ENCODE measurements at regions not wholly inside any gene's neighbourhood (a gene's known extent, or its start where the extent isn't known, plus 50 kb on each side); places are given as distances from the start of the nearest gene placed in this dataset.

GRCh38 chr13:79727086-79727485 is 246.1 kb downstream of the NDFIP2 start:
- intact Hi-C loops (cut with DNase I) = no loop called here
- DNase-seq = no peak
- Histone ChIP-seq H3K9me3 (peaks cover 0 to 17% (median 0%) of the 10 kb centered on the region in 12 donors), H3K27ac (no peak overlapping the region), H3K27me3 (no peaks in the 10 kb centered on the region), H3K4me3 (no peak overlapping the region), H3K4me1 (peaks cover 4 to 33% (median 17%) of the 10 kb centered on the region in 12 donors), H3K36me3 (no peaks in the 10 kb centered on the region)
- ATAC-seq = no peak
- TF ChIP-seq, protein P1, sequence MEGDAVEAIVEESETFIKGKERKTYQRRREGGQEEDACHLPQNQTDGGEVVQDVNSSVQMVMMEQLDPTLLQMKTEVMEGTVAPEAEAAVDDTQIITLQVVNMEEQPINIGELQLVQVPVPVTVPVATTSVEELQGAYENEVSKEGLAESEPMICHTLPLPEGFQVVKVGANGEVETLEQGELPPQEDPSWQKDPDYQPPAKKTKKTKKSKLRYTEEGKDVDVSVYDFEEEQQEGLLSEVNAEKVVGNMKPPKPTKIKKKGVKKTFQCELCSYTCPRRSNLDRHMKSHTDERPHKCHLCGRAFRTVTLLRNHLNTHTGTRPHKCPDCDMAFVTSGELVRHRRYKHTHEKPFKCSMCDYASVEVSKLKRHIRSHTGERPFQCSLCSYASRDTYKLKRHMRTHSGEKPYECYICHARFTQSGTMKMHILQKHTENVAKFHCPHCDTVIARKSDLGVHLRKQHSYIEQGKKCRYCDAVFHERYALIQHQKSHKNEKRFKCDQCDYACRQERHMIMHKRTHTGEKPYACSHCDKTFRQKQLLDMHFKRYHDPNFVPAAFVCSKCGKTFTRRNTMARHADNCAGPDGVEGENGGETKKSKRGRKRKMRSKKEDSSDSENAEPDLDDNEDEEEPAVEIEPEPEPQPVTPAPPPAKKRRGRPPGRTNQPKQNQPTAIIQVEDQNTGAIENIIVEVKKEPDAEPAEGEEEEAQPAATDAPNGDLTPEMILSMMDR (IDR thresholded peaks at IDR 0.05) = no peak
- TF ChIP-seq POLR2A (IDR thresholded peaks at IDR 0.05) = no peak

DNA sequence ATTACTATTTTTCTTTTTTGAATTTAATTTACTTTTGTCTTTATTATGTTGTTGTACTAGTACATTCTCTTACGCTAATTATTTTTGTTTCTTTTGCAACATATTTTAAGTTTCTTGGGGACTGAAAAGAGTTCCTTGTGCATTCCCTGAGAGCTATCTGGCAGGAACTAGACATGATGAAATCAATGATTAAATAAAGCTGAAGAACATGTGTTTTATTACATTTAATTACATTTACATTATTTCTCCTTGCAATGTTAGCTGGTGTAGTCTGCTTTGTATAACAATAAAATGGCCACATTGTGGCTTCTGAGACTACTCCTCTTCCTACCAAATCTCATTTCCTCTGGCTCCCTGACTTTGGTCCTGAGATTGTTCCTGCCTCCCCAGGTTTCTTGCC is 244.9 kb downstream of the NDFIP2 start:
- TF ChIP-seq, protein P1 (IDR thresholded peaks at IDR 0.05) = no peak
- TF ChIP-seq POLR2A (IDR thresholded peaks at IDR 0.05) = no peak
- DNase-seq (no peak), ATAC-seq (no peak)
- H3K4me3 ChIP-seq = no peak overlapping the region
- H3K27me3 ChIP-seq = no peaks in the 10 kb centered on the region
- H3K9me3 ChIP-seq = peaks cover 0 to 15% (median 0%) of the 10 kb centered on the region in 12 donors
- no peaks in the 10 kb centered on the region for H3K36me3 ChIP-seq
- H3K27ac ChIP-seq = peak overlapping the region in 1 of 12 donors; percentile 63
- intact Hi-C loops (cut with DNase I) = no loop called here
- H3K4me1 ChIP-seq = peaks cover 4 to 33% (median 17%) of the 10 kb centered on the region in 12 donors
- WGBS, 4 donors = 79 to 87% (median 84%) methylated on average over 1 of the region's 1 CpG

DNA sequence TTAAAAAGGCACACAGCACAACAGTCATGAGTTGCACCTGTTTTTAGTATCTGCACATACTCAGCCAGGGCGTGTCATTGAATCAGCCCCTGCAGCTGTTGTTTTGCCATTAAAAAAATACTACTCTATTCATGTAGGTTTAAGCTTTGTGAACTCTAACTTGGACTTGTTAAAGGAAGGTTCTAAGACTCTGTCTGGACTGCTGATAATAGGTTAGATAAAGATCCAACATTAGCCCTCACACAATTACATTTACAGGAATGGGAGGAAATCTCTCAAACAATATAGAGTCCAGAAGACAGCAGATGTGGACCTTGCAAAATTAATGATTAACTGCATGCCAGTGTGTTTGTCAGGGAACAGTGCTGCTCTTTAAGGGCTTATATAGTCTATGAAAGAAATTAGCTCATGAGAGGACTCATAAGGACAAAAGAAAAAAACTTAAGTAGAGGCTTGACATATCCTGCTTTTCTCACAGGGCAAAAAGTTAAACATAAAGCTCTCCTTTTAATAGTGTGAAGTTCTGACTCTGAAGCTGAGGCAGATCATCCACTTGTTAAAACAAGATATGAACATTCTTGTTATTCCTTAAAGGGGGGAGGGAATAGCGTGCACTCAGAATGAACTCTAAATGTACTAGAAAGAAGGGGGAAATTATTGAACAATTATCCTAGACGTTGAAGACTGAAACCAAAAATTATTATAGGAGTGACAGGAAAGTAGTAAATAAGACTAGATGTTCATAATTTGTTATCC is 243.6 kb downstream of the NDFIP2 start:
- WGBS, 4 donors = 26 to 50% (median 31%) methylated on average over 3 of the region's 3 CpGs
- intact Hi-C loops (cut with DNase I) = no loop called here
- Histone ChIP-seq H3K4me1 (peaks cover 4 to 33% (median 17%) of the 10 kb centered on the region in 12 donors), H3K4me3 (no peak overlapping the region), H3K27ac (peak overlapping the region in 7 of 12 donors; percentile 5 to 76 (median 59)), H3K27me3 (no peaks in the 10 kb centered on the region), H3K9me3 (peaks cover 0 to 13% (median 0%) of the 10 kb centered on the region in 12 donors), H3K36me3 (no peaks in the 10 kb centered on the region)
- no peak for TF ChIP-seq POLR2A (IDR thresholded peaks at IDR 0.05)
- TF ChIP-seq, protein P1 (IDR thresholded peaks at IDR 0.05) = no peak
- peak; percentile 40 to 83 (median 60) for ATAC-seq
- DNase-seq = no peak

GRCh38 chr13:79723519-79724024 is 242.6 kb downstream of the NDFIP2 start:
- peaks cover 0 to 7% (median 0%) of the 10 kb centered on the region in 12 donors for H3K9me3 ChIP-seq
- ATAC-seq (peak; percentile 73 to 88 (median 82)), DNase-seq (peak in 4 of 5 donors; percentile 12 to 37 (median 26))
- no peaks in the 10 kb centered on the region for H3K27me3 ChIP-seq
- no peaks in the 10 kb centered on the region for H3K36me3 ChIP-seq
- H3K27ac ChIP-seq = peak overlapping the region in 9 of 12 donors; percentile 19 to 76 (median 59)
- intact Hi-C loops (cut with DNase I) = no loop called here
- H3K4me3 ChIP-seq = peak overlapping the region in 1 of 12 donors; percentile 2
- 23 to 46% (median 32%) methylated on average over 7 of the region's 7 CpGs for WGBS, 4 donors
- peaks cover 4 to 33% (median 17%) of the 10 kb centered on the region in 12 donors for H3K4me1 ChIP-seq
- no peak for TF ChIP-seq POLR2A (IDR thresholded peaks at IDR 0.05)
- TF ChIP-seq, protein P1 (IDR thresholded peaks at IDR 0.05) = no peak

All from heart left ventricle (tissue), 16 donors.